GM23338 (cell line): ENCODE measurements at regions not wholly inside any gene's neighbourhood (a gene's known extent, or its start where the extent isn't known, plus 50 kb on each side); places are given as distances from the start of the nearest gene placed in this dataset.

Experiments
- ATAC-seq: fragments of 200-7000 bp; cut with Tn5 transposase; 3 replicates; pipeline ENCODE4 v1.9.1; 2020
- DNase-seq: peaks from one replicate; pipeline ENCODE4 v3.0.0-alpha.2; 2015; ENCODE audit warnings: low spot score
- H2AFZ ChIP-seq: fragments of 200-600 bp; sonication (generic); 2 replicates; pipeline ENCODE4 v1.8.0; 2016; ENCODE audit warnings: antibody characterized with exemption, mild to moderate bottlenecking, moderate library complexity
- H3F3A ChIP-seq: fragments of 200-600 bp; sonication (generic); replicated peaks from 2 replicates; pipeline ENCODE4 v1.8.0; 2017; ENCODE audit warnings: antibody characterized with exemption, mixed run types, low read depth
- H3K27ac ChIP-seq: fragments of 200-600 bp; sonication (generic); 2 replicates; pipeline ENCODE4 v1.6.1; 2016; ENCODE audit warnings: low read depth
- H3K27me3 ChIP-seq: fragments of 200-600 bp; sonication (generic); 2 replicates; pipeline ENCODE4 v1.8.0; 2016; ENCODE audit warnings: mild to moderate bottlenecking, mixed run types, moderate library complexity; ENCODE audit not compliant: insufficient read depth
- H3K36me3 ChIP-seq: fragments of 200-600 bp; sonication (generic); 2 replicates; pipeline ENCODE4 v1.8.0; 2016; ENCODE audit warnings: mild to moderate bottlenecking; ENCODE audit not compliant: insufficient read depth
- H3K4me1 ChIP-seq: fragments of 200-600 bp; sonication (generic); 2 replicates; pipeline ENCODE4 v1.8.0; 2016; ENCODE audit warnings: mild to moderate bottlenecking, moderate library complexity; ENCODE audit not compliant: insufficient read depth
- H3K4me2 ChIP-seq: fragments of 200-600 bp; sonication (generic); 2 replicates; pipeline ENCODE4 v1.7.1; 2017; ENCODE audit warnings: mixed run types
- H3K4me3 ChIP-seq: fragments of 200-600 bp; sonication (generic); 2 replicates; pipeline ENCODE4 v1.6.1; 2016; ENCODE audit warnings: mixed run types
- H3K79me2 ChIP-seq: fragments of 200-600 bp; sonication (generic); replicated peaks from 2 replicates; pipeline ENCODE4 v1.8.0; 2017; ENCODE audit warnings: mild to moderate bottlenecking; ENCODE audit not compliant: insufficient read depth
- H3K9me2 ChIP-seq: fragments of 200-600 bp; sonication (generic); 2 replicates; pipeline ENCODE4 v1.8.0; 2017; ENCODE audit not compliant: insufficient read depth
- H4K20me1 ChIP-seq: fragments of 200-600 bp; sonication (generic); replicated peaks from 2 replicates; pipeline ENCODE4 v1.8.0; 2017; ENCODE audit warnings: mild to moderate bottlenecking; ENCODE audit not compliant: insufficient read depth
- H3K27ac Mint-ChIP-seq: 2 replicates; pipeline ENCODE4 v1.8.0; 2020; ENCODE audit warnings: inconsistent platforms, mild to moderate bottlenecking, moderate library complexity, mixed read lengths
- H3K27me3 Mint-ChIP-seq: 3 replicates; pipeline ENCODE4 v1.8.0; 2022; ENCODE audit warnings: low read depth, mild to moderate bottlenecking, moderate library complexity, mixed read lengths, inconsistent platforms; ENCODE audit not compliant: insufficient read depth, poor library complexity
- H3K36me3 Mint-ChIP-seq: 3 replicates; pipeline ENCODE4 v1.8.0; 2021; ENCODE audit warnings: low read depth, mild to moderate bottlenecking, inconsistent platforms, moderate library complexity, mixed read lengths
- H3K4me1 Mint-ChIP-seq: 3 replicates; pipeline ENCODE4 v1.8.0; 2020; ENCODE audit warnings: mild to moderate bottlenecking, inconsistent platforms, mixed read lengths
- H3K4me3 Mint-ChIP-seq: 3 replicates; pipeline ENCODE4 v1.8.0; 2021; ENCODE audit warnings: moderate library complexity, mild to moderate bottlenecking, inconsistent platforms, mixed read lengths
- H3K9me3 Mint-ChIP-seq: 3 replicates; pipeline ENCODE4 v1.8.0; 2020; ENCODE audit warnings: moderate library complexity, mild to moderate bottlenecking, inconsistent platforms, mixed read lengths
- CREB1 ChIP-seq: fragments of 250-450 bp; sonication (Bioruptor Pico); IDR thresholded peaks from 2 replicates; pipeline ENCODE4 v1.5.0; 2020; ENCODE audit warnings: low read depth, mild to moderate bottlenecking, moderate library complexity
- ETS1 ChIP-seq: IDR thresholded peaks from 2 replicates; pipeline ENCODE4 v1.6.1; 2016; ENCODE audit warnings: antibody characterized with exemption
- EZH2 ChIP-seq: fragments of 200-600 bp; sonication (generic); IDR thresholded peaks from one replicate; pipeline ENCODE4 v1.8.0; 2017; ENCODE audit warnings: antibody characterized with exemption, mild to moderate bottlenecking, low read depth; ENCODE audit not compliant: unreplicated experiment
- EZH2phosphoT487 ChIP-seq: fragments of 200-600 bp; sonication (generic); IDR thresholded peaks from one replicate; pipeline ENCODE4 v1.8.1; 2018; ENCODE audit warnings: antibody characterized with exemption; ENCODE audit not compliant: unreplicated experiment
- JUNB ChIP-seq: IDR thresholded peaks from one replicate; pipeline ENCODE4 v1.6.1; 2016; ENCODE audit warnings: antibody characterized with exemption; ENCODE audit not compliant: unreplicated experiment
- POLR2AphosphoS5 ChIP-seq: IDR thresholded peaks from 2 replicates; pipeline ENCODE4 v1.6.1; 2016; ENCODE audit warnings: antibody characterized with exemption, low read depth
- REST ChIP-seq: IDR thresholded peaks from one replicate; pipeline ENCODE4 v1.6.1; 2018; ENCODE audit warnings: antibody characterized with exemption; ENCODE audit not compliant: unreplicated experiment
- STAT1 ChIP-seq: IDR thresholded peaks from one replicate; pipeline ENCODE4 v1.6.1; 2016; ENCODE audit warnings: antibody characterized with exemption; ENCODE audit not compliant: unreplicated experiment
- ZNF114 ChIP-seq: fragments of 250-450 bp; sonication (Bioruptor Pico); IDR thresholded peaks from 2 replicates; pipeline ENCODE4 v1.5.0; 2020; ENCODE audit warnings: mild to moderate bottlenecking, moderate library complexity
- ZNF331 ChIP-seq: fragments of 250-450 bp; sonication (Bioruptor Pico); IDR thresholded peaks from 2 replicates; pipeline ENCODE4 v1.5.0; 2020; ENCODE audit warnings: low read depth, mild to moderate bottlenecking, moderate library complexity
- TF ChIP-seq, protein P1 (sequence below): fragments of 250-450 bp; sonication (Bioruptor Pico); IDR thresholded peaks from 2 replicates; pipeline ENCODE4 v1.5.0; 2020; ENCODE audit warnings: mild to moderate bottlenecking, moderate library complexity
- TF ChIP-seq, protein P2 (sequence below), 2 experiments: fragments of 200-600 bp in 1 of 2; sonication (generic) in 1 of 2; conservative IDR thresholded peaks; 2 replicates each; pipeline versions ENCODE4 v1.5.1 to v1.6.1; 2016 to 2017; ENCODE audit warnings: antibody characterized with exemption in 2 of 2, low read depth in 2 of 2, mild to moderate bottlenecking in 2 of 2, moderate library complexity in 1 of 2

GRCh38 chr16:26532456-26532855, 534.3 kb upstream of the C16orf82 start:
- Histone ChIP-seq H3K4me3 (no peak overlapping the region), H3K9me2 (no peaks in the 10 kb centered on the region), H3K4me1 (no peaks in the 10 kb centered on the region), H3K36me3 (no peaks in the 10 kb centered on the region), H3F3A (no peaks in the 10 kb centered on the region), H2AFZ (no peak overlapping the region), H3K4me2 (no peak overlapping the region), H3K79me2 (no peaks in the 10 kb centered on the region), H4K20me1 (no peaks in the 10 kb centered on the region), H3K27ac (no peak overlapping the region), H3K27me3 (no peaks in the 10 kb centered on the region)
- ATAC-seq (no peak), DNase-seq (no peak)
- no peak for TF ChIP-seq CREB1 (CRISPR knock-in tag)
- TF ChIP-seq ZNF331: no peak
- no peak for TF ChIP-seq EZH2phosphoT487
- TF ChIP-seq ZNF114 (CRISPR knock-in tag): no peak
- no peak for TF ChIP-seq ETS1
- no peak for TF ChIP-seq EZH2
- TF ChIP-seq JUNB: no peak
- TF ChIP-seq, protein P1, sequence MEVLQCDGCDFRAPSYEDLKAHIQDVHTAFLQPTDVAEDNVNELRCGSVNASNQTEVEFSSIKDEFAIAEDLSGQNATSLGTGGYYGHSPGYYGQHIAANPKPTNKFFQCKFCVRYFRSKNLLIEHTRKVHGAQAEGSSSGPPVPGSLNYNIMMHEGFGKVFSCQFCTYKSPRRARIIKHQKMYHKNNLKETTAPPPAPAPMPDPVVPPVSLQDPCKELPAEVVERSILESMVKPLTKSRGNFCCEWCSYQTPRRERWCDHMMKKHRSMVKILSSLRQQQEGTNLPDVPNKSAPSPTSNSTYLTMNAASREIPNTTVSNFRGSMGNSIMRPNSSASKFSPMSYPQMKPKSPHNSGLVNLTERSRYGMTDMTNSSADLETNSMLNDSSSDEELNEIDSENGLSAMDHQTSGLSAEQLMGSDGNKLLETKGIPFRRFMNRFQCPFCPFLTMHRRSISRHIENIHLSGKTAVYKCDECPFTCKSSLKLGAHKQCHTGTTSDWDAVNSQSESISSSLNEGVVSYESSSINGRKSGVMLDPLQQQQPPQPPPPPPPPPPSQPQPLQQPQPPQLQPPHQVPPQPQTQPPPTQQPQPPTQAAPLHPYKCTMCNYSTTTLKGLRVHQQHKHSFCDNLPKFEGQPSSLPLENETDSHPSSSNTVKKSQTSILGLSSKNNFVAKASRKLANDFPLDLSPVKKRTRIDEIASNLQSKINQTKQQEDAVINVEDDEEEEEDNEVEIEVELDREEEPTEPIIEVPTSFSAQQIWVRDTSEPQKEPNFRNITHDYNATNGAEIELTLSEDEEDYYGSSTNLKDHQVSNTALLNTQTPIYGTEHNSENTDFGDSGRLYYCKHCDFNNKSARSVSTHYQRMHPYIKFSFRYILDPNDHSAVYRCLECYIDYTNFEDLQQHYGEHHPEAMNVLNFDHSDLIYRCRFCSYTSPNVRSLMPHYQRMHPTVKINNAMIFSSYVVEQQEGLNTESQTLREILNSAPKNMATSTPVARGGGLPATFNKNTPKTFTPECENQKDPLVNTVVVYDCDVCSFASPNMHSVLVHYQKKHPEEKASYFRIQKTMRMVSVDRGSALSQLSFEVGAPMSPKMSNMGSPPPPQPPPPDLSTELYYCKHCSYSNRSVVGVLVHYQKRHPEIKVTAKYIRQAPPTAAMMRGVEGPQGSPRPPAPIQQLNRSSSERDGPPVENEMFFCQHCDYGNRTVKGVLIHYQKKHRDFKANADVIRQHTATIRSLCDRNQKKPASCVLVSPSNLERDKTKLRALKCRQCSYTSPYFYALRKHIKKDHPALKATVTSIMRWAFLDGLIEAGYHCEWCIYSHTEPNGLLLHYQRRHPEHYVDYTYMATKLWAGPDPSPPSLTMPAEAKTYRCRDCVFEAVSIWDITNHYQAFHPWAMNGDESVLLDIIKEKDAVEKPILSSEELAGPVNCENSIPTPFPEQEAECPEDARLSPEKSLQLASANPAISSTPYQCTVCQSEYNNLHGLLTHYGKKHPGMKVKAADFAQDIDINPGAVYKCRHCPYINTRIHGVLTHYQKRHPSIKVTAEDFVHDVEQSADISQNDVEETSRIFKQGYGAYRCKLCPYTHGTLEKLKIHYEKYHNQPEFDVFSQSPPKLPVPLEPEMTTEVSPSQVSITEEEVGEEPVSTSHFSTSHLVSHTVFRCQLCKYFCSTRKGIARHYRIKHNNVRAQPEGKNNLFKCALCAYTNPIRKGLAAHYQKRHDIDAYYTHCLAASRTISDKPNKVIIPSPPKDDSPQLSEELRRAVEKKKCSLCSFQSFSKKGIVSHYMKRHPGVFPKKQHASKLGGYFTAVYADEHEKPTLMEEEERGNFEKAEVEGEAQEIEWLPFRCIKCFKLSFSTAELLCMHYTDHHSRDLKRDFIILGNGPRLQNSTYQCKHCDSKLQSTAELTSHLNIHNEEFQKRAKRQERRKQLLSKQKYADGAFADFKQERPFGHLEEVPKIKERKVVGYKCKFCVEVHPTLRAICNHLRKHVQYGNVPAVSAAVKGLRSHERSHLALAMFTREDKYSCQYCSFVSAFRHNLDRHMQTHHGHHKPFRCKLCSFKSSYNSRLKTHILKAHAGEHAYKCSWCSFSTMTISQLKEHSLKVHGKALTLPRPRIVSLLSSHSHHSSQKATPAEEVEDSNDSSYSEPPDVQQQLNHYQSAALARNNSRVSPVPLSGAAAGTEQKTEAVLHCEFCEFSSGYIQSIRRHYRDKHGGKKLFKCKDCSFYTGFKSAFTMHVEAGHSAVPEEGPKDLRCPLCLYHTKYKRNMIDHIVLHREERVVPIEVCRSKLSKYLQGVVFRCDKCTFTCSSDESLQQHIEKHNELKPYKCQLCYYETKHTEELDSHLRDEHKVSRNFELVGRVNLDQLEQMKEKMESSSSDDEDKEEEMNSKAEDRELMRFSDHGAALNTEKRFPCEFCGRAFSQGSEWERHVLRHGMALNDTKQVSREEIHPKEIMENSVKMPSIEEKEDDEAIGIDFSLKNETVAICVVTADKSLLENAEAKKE (CRISPR knock-in tag): no peak
- TF ChIP-seq STAT1: no peak
- TF ChIP-seq, protein P2, sequence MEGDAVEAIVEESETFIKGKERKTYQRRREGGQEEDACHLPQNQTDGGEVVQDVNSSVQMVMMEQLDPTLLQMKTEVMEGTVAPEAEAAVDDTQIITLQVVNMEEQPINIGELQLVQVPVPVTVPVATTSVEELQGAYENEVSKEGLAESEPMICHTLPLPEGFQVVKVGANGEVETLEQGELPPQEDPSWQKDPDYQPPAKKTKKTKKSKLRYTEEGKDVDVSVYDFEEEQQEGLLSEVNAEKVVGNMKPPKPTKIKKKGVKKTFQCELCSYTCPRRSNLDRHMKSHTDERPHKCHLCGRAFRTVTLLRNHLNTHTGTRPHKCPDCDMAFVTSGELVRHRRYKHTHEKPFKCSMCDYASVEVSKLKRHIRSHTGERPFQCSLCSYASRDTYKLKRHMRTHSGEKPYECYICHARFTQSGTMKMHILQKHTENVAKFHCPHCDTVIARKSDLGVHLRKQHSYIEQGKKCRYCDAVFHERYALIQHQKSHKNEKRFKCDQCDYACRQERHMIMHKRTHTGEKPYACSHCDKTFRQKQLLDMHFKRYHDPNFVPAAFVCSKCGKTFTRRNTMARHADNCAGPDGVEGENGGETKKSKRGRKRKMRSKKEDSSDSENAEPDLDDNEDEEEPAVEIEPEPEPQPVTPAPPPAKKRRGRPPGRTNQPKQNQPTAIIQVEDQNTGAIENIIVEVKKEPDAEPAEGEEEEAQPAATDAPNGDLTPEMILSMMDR (conservative IDR thresholded peaks at IDR 0.05; ENCODE audit: low read depth in 2 of 2): no peak
- TF ChIP-seq POLR2AphosphoS5: no peak
- no peak for TF ChIP-seq REST
- H3K36me3 Mint-ChIP-seq: peaks cover under 1% of the 10 kb centered on the region; the same call in 2 of the 3 replicates
- no peak overlapping the region for H3K4me3 Mint-ChIP-seq
- H3K4me1 Mint-ChIP-seq: no peaks in the 10 kb centered on the region
- H3K27me3 Mint-ChIP-seq: no peaks in the 10 kb centered on the region
- H3K9me3 Mint-ChIP-seq: peaks cover 72% of the 10 kb centered on the region
- no peak overlapping the region for H3K27ac Mint-ChIP-seq
